ENCODE measurements at regions not wholly inside any gene's neighbourhood (a gene's known extent, or its start where the extent isn't known, plus 50 kb on each side); places are given as distances from the start of the nearest gene placed in this dataset.

GRCh38 chr11:112752563-112752962, 208.7 kb upstream of the NCAM1 start:
- ATAC-seq (no peak), DNase-seq (no peak)
- WGBS, 4 donors: 58 to 81% (median 70%) methylated on average over 4 of the region's 4 CpGs
- H3K27ac ChIP-seq: no peak overlapping the region
- H3K36me3 ChIP-seq: no peaks in the 10 kb centered on the region
- H3K27me3 ChIP-seq: no peaks in the 10 kb centered on the region
- intact Hi-C loops (cut with DNase I): no loop called here
- TF ChIP-seq CTCF (IDR thresholded peaks at IDR 0.05) (no peak), POLR2A (IDR thresholded peaks at IDR 0.05) (no peak)
- no peak overlapping the region for H3K4me3 ChIP-seq
- no peaks in the 10 kb centered on the region for H3K9me3 ChIP-seq
- peaks cover 0 to 8% (median 0%) of the 10 kb centered on the region in 12 donors for H3K4me1 ChIP-seq

GRCh38 chr11:112753706-112754105, 207.5 kb upstream of the NCAM1 start:
- DNase-seq (no peak), ATAC-seq (no peak)
- Histone ChIP-seq H3K9me3 (no peaks in the 10 kb centered on the region), H3K4me1 (peaks cover 0 to 8% (median 0%) of the 10 kb centered on the region in 12 donors), H3K4me3 (no peak overlapping the region), H3K27me3 (no peaks in the 10 kb centered on the region), H3K27ac (no peak overlapping the region), H3K36me3 (no peaks in the 10 kb centered on the region)
- intact Hi-C loops (cut with DNase I): no loop called here
- TF ChIP-seq POLR2A (IDR thresholded peaks at IDR 0.05): no peak
- no peak for TF ChIP-seq CTCF (IDR thresholded peaks at IDR 0.05)
- WGBS, 4 donors: 91 to 97% (median 93%) methylated on average over 2 of the region's 2 CpGs

GRCh38 chr11:112759418-112759817, 201.8 kb upstream of the NCAM1 start:
- Histone ChIP-seq H3K36me3 (no peaks in the 10 kb centered on the region), H3K9me3 (no peaks in the 10 kb centered on the region), H3K27ac (peak overlapping the region in 7 of 12 donors; percentile 2 to 68 (median 56)), H3K27me3 (no peaks in the 10 kb centered on the region), H3K4me1 (peaks cover 0 to 27% (median 5%) of the 10 kb centered on the region in 12 donors), H3K4me3 (no peak overlapping the region)
- ATAC-seq: peak; percentile 63 to 84 (median 69)
- WGBS, 4 donors: 27 to 42% (median 37%) methylated on average over 2 of the region's 2 CpGs
- intact Hi-C loops (cut with DNase I): no loop called here
- DNase-seq: no peak
- no peak for TF ChIP-seq CTCF (IDR thresholded peaks at IDR 0.05)
- TF ChIP-seq POLR2A (IDR thresholded peaks at IDR 0.05): no peak

GRCh38 chr11:112760396-112761059, 200.7 kb upstream of the NCAM1 start:
- H3K4me1 ChIP-seq: peaks cover 0 to 27% (median 5%) of the 10 kb centered on the region in 12 donors
- no peaks in the 10 kb centered on the region for H3K36me3 ChIP-seq
- no peaks in the 10 kb centered on the region for H3K9me3 ChIP-seq
- H3K4me3 ChIP-seq: no peak overlapping the region
- no peaks in the 10 kb centered on the region for H3K27me3 ChIP-seq
- DNase-seq (no peak), ATAC-seq (no peak)
- H3K27ac ChIP-seq: peak overlapping the region in 2 of 12 donors; percentile 19 to 68
- intact Hi-C loops (cut with DNase I): no loop called here
- WGBS, 4 donors: 76 to 86% (median 84%) methylated on average over 7 of the region's 7 CpGs
- TF ChIP-seq POLR2A (IDR thresholded peaks at IDR 0.05) (no peak), CTCF (IDR thresholded peaks at IDR 0.05) (no peak)
